HepG2 (cell line): ENCODE measurements at regions not wholly inside any gene's neighbourhood (a gene's known extent, or its start where the extent isn't known, plus 50 kb on each side); places are given as distances from the start of the nearest gene placed in this dataset.

Source experiments
- ATAC-seq: fragments of 200-7000 bp; cut with Tn5 transposase; 3 replicates; pipeline ENCODE4 v1.9.1; 2020; ENCODE audit warnings: mild to moderate bottlenecking, moderate library complexity
- BruUV-seq: library from RNA; stranded (reverse); fragments of 400-500 nt; replicated peaks from 2 replicates; lab custom pipeline; 2021; lab: Mats Ljungman, UMichigan
- CTCF ChIA-PET: fragments of 300-600 bp; formaldehyde crosslinking; extraction: SDS; loops from one replicate; lab custom pipeline; 2021; ENCODE audit warnings: low total read pairs, inconsistent platforms, low intra/inter-chr PET ratio; lab: Yijun Ruan, JAX
- POLR2A ChIA-PET: fragments of 350-600 bp; sonication (Branson Sonifier 250); formaldehyde crosslinking; loops from one replicate; lab custom pipeline; 2020; ENCODE audit warnings: antibody characterized with exemption, inconsistent platforms; lab: Yijun Ruan, JAX
- DNase-seq: peaks from one replicate; pipeline ENCODE4 v3.0.0-alpha.2; 2015; ENCODE audit warnings: low spot score
- FAIRE-seq: peaks from 3 replicates; lab custom pipeline; 2011; peaks lifted over from hg19 to GRCh38; lab: Jason Lieb, UNC
- H2AFZ ChIP-seq: one replicate; pipeline ENCODE4 v1.6.1; 2011; ENCODE audit warnings: low read length, inconsistent platforms
- H3K27ac ChIP-seq: fragments of 300-600 bp; 3 replicates; pipeline ENCODE4 v1.8.0; 2011; ENCODE audit warnings: mixed run types, mild to moderate bottlenecking, mixed read lengths, low read length, inconsistent platforms; ENCODE audit not compliant: insufficient read depth; ENCODE audit errors: extremely low read length
- H3K27me3 ChIP-seq, 2 experiments: fragments of 200-600 bp in 1 of 2; 2 replicates in 1 of 2; 3 replicates in 1 of 2; pipeline versions ENCODE4 v1.6.0 to v1.8.0; 2011; ENCODE audit warnings: low read length in 2 of 2, mild to moderate bottlenecking in 2 of 2, moderate library complexity in 2 of 2, inconsistent platforms in 1 of 2; ENCODE audit not compliant: insufficient read depth in 2 of 2, control insufficient read depth in 1 of 2
- H3K36me3 ChIP-seq, 2 experiments: fragments of 200-600 bp in 1 of 2; replicated peaks in 1 of 2; 2 replicates in 1 of 2; 3 replicates in 1 of 2; pipeline versions ENCODE4 v1.5.1 to v1.8.0; 2011; ENCODE audit warnings: low read length in 2 of 2, inconsistent platforms in 1 of 2; ENCODE audit not compliant: insufficient read depth in 2 of 2, control insufficient read depth in 1 of 2
- H3K4me1 ChIP-seq: 2 replicates; pipeline ENCODE4 v1.5.1; 2012; ENCODE audit warnings: low read length, inconsistent platforms; ENCODE audit not compliant: insufficient read depth
- H3K4me2 ChIP-seq: 2 replicates; pipeline ENCODE4 v1.6.0; 2011; ENCODE audit warnings: low read depth, low read length, inconsistent platforms
- H3K4me3 ChIP-seq, 3 experiments: fragments of 200-600 bp in 1 of 3; sonication (generic), shearing (Covaris generic) in 1 of 3; replicated peaks in 1 of 3; 2 replicates each; pipeline ENCODE4 v1.5.1; 2011 to 2016; ENCODE audit warnings: low read length in 3 of 3, inconsistent platforms in 2 of 3, low read depth in 2 of 3, mild to moderate bottlenecking in 2 of 3, control low read depth in 1 of 3, mixed read lengths in 1 of 3; ENCODE audit not compliant: insufficient read depth in 1 of 3
- H3K79me2 ChIP-seq: one replicate; pipeline ENCODE4 v1.6.1; 2011; ENCODE audit warnings: low read length, inconsistent platforms; ENCODE audit not compliant: insufficient read depth
- H3K9ac ChIP-seq: 2 replicates; pipeline ENCODE4 v1.6.0; 2011; ENCODE audit warnings: mild to moderate bottlenecking, low read depth, low read length, inconsistent platforms; ENCODE audit not compliant: insufficient read depth
- H3K9me3 ChIP-seq: 2 replicates; pipeline ENCODE4 v1.5.1; 2012; ENCODE audit warnings: mild to moderate bottlenecking, low read length
- H4K20me1 ChIP-seq: 2 replicates; pipeline ENCODE4 v1.6.0; 2011; ENCODE audit warnings: inconsistent platforms, mild to moderate bottlenecking, low read length, moderate library complexity; ENCODE audit not compliant: insufficient read depth
- AKNA ChIP-seq: sonication (generic); formaldehyde crosslinking; IDR thresholded peaks from 2 replicates; pipeline ENCODE4 v1.4.0; 2020; ENCODE audit warnings: missing genetic modification reagents, borderline replicate concordance
- CBX5 ChIP-seq: sonication (generic); formaldehyde crosslinking; IDR thresholded peaks from 2 replicates; pipeline ENCODE4 v1.4.0; 2020; ENCODE audit warnings: missing genetic modification reagents, borderline replicate concordance
- CSRNP1 ChIP-seq: sonication (generic); formaldehyde crosslinking; IDR thresholded peaks from 2 replicates; pipeline ENCODE4 v1.8.1; 2023; ENCODE audit warnings: mild to moderate bottlenecking, missing genetic modification reagents
- ETV5 ChIP-seq: IDR thresholded peaks from 2 replicates; pipeline ENCODE4 v1.6.1; 2018; ENCODE audit warnings: missing biosample characterization, missing genetic modification reagents, inconsistent platforms, borderline replicate concordance
- JUNB ChIP-seq: sonication (generic); formaldehyde crosslinking; IDR thresholded peaks from 2 replicates; pipeline ENCODE4 v1.8.0; 2022; ENCODE audit warnings: missing genetic modification reagents, mild to moderate bottlenecking, borderline replicate concordance
- MIER3 ChIP-seq: IDR thresholded peaks from 2 replicates; pipeline ENCODE4 v1.6.1; 2016; ENCODE audit warnings: missing compliant biosample characterization, borderline replicate concordance
- MYPOP ChIP-seq: sonication (generic); formaldehyde crosslinking; IDR thresholded peaks from 2 replicates; pipeline ENCODE4 v1.8.1; 2023; ENCODE audit warnings: mild to moderate bottlenecking, moderate library complexity, missing genetic modification reagents
- PRPF4 ChIP-seq: fragments of 200-400 bp; formaldehyde crosslinking; IDR thresholded peaks from 2 replicates; pipeline ENCODE4 v1.6.1; 2016; ENCODE audit warnings: low read length, low read depth; ENCODE audit not compliant: poor library complexity, severe bottlenecking
- SPEN ChIP-seq: sonication (generic); formaldehyde crosslinking; IDR thresholded peaks from 2 replicates; pipeline ENCODE4 v1.5.1; 2020; ENCODE audit warnings: low read depth, mild to moderate bottlenecking, missing genetic modification reagents
- STAG1 ChIP-seq: sonication (generic); formaldehyde crosslinking; IDR thresholded peaks from 2 replicates; pipeline ENCODE4 v1.4.0; 2020; ENCODE audit warnings: missing genetic modification reagents
- TAF1 ChIP-seq: sonication (generic); formaldehyde crosslinking; IDR thresholded peaks from 2 replicates; pipeline ENCODE4 v1.4.0; 2020; ENCODE audit warnings: missing genetic modification reagents
- ZNF276 ChIP-seq: sonication (generic); formaldehyde crosslinking; IDR thresholded peaks from 2 replicates; pipeline ENCODE4 v1.4.0; 2020; ENCODE audit warnings: mild to moderate bottlenecking, low read depth, missing genetic modification reagents
- ZNF367 ChIP-seq: sonication (generic); formaldehyde crosslinking; IDR thresholded peaks from 2 replicates; pipeline ENCODE4 v1.4.0; 2020; ENCODE audit warnings: missing genetic modification reagents, borderline replicate concordance
- ZNF709 ChIP-seq: sonication (generic); formaldehyde crosslinking; IDR thresholded peaks from 2 replicates; pipeline ENCODE4 v1.5.0; 2020; ENCODE audit warnings: mild to moderate bottlenecking, missing genetic modification reagents
- ZNF747 ChIP-seq: sonication (generic); formaldehyde crosslinking; IDR thresholded peaks from 2 replicates; pipeline ENCODE4 v1.8.1; 2023; ENCODE audit warnings: missing genetic modification reagents, mild to moderate bottlenecking, borderline replicate concordance
- WGBS: methylation state at CpG from one replicate; pipeline ENCODE4 v1.1.6; 2017; ENCODE audit warnings: low lambda C conversion rate; 5-methylcytosine and 5-hydroxymethylcytosine counted together
- in situ Hi-C: cut with HindIII; loops from 2 replicates; pipeline ENCODE4 v1.10.0; 2017; ENCODE audit warnings: low pct_unique_long_range_greater_than_20kb; ENCODE audit not compliant: extremely low pct_ligation_motif_present
- intact Hi-C: fragments of 100-400 bp; cut with micrococcal nuclease; formaldehyde crosslinking; loops from one replicate; pipeline ENCODE4 v1.10.0; 2022; ENCODE audit not compliant: unreplicated experiment
- TF ChIP-seq, protein P1 (sequence below): IDR thresholded peaks from 2 replicates; pipeline ENCODE4 v1.6.1; 2016; ENCODE audit warnings: mild to moderate bottlenecking, missing biosample characterization, missing genetic modification reagents

GRCh38 chr6:148005806-148006205 lies 336.8 kb upstream of the SASH1 start:
- WGBS, result 47% methylated on average over 6 of the region's 6 CpGs
- ChIA-PET POLR2A (no interaction called here), CTCF (no interaction called here)
- BruUV-seq, result no TSS peak
- intact Hi-C loops (no loop called here), in situ Hi-C loops (no loop called here)
- H3K4me3 ChIP-seq, result no peak overlapping the region
- no peaks in the 10 kb centered on the region for H3K4me1 ChIP-seq
- ATAC-seq (no peak), DNase-seq (no peak), FAIRE-seq (no peak)
- H4K20me1 ChIP-seq, result no peaks in the 10 kb centered on the region
- H3K27me3 ChIP-seq, result no peaks in the 10 kb centered on the region; a peak in 1 of 5 replicates
- H3K4me2 ChIP-seq, result no peak overlapping the region
- H3K9me3 ChIP-seq, result peaks cover 15% of the 10 kb centered on the region
- no peaks in the 10 kb centered on the region for H3K36me3 ChIP-seq
- H3K79me2 ChIP-seq, result no peaks in the 10 kb centered on the region
- no peak overlapping the region for H2AFZ ChIP-seq
- H3K9ac ChIP-seq, result no peak overlapping the region
- H3K27ac ChIP-seq, result no peak overlapping the region
- TF ChIP-seq ETV5 (no peak), PRPF4 (no peak), ZNF276 (CRISPR knock-in tag) (no peak), ZNF709 (CRISPR knock-in tag) (no peak), MIER3 (CRISPR knock-in tag) (no peak), CBX5 (no peak), ZNF367 (CRISPR knock-in tag) (no peak), SPEN (no peak), JUNB (CRISPR knock-in tag) (no peak), STAG1 (CRISPR knock-in tag) (no peak), ZNF747 (no peak), MYPOP (no peak), CSRNP1 (CRISPR knock-in tag) (no peak), TAF1 (no peak), AKNA (CRISPR knock-in tag) (no peak)
- TF ChIP-seq, protein P1, sequence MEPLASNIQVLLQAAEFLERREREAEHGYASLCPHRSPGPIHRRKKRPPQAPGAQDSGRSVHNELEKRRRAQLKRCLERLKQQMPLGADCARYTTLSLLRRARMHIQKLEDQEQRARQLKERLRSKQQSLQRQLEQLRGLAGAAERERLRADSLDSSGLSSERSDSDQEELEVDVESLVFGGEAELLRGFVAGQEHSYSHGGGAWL (CRISPR knock-in tag), result no peak
